Testis (tissue), 2 donors: ENCODE measurements at regions not wholly inside any gene's neighbourhood (a gene's known extent, or its start where the extent isn't known, plus 50 kb on each side); places are given as distances from the start of the nearest gene placed in this dataset.

Experiments used
- DNase-seq: peaks from one replicate; pipeline ENCODE4 v3.0.0-alpha.2; 2019
- H3K27ac ChIP-seq, 2 donors: fragments of 200-600 bp; sonication (generic); one replicate each; pipeline ENCODE4 v1.5.1; 2019
- H3K27me3 ChIP-seq: fragments of 200-600 bp; sonication (generic); one replicate; pipeline ENCODE4 v1.5.1; 2019
- H3K36me3 ChIP-seq: fragments of 200-600 bp; sonication (generic); one replicate; pipeline ENCODE4 v1.5.1; 2017; ENCODE audit warnings: low read depth; ENCODE audit errors: missing control alignments
- H3K4me1 ChIP-seq: fragments of 200-600 bp; sonication (generic); one replicate; pipeline ENCODE4 v1.5.1; 2019
- H3K4me3 ChIP-seq, 2 donors: fragments of 200-600 bp; sonication (generic); one replicate each; pipeline ENCODE4 v1.5.1; 2017 to 2019
- H3K9me3 ChIP-seq: fragments of 200-600 bp; sonication (generic); one replicate; pipeline ENCODE4 v1.5.1; 2017
- CTCF ChIP-seq, 3 experiments: fragments of 450-650 bp in 2 of 3; fragments of 200-600 bp in 1 of 3; sonication (generic) in 1 of 3; IDR thresholded peaks; one replicate each; pipeline ENCODE4 v1.5.1; 2016 to 2019; ENCODE audit warnings: antibody characterized with exemption in 3 of 3, mild to moderate bottlenecking in 2 of 3, moderate library complexity in 1 of 3
- POLR2A ChIP-seq: fragments of 450-650 bp; IDR thresholded peaks from one replicate; pipeline ENCODE4 v1.6.1; 2017; ENCODE audit warnings: antibody characterized with exemption, mild to moderate bottlenecking, moderate library complexity
- WGBS, 2 donors: methylation state at CpG; one replicate each; pipeline ENCODE4 v1.1.5; 2018; 5-methylcytosine and 5-hydroxymethylcytosine counted together
- intact Hi-C: fragments of 100-400 bp; cut with DNase I; formaldehyde crosslinking; loops from one replicate; pipeline ENCODE4 v1.15.1; 2023; ENCODE audit warnings: low total_unique reads

DNA sequence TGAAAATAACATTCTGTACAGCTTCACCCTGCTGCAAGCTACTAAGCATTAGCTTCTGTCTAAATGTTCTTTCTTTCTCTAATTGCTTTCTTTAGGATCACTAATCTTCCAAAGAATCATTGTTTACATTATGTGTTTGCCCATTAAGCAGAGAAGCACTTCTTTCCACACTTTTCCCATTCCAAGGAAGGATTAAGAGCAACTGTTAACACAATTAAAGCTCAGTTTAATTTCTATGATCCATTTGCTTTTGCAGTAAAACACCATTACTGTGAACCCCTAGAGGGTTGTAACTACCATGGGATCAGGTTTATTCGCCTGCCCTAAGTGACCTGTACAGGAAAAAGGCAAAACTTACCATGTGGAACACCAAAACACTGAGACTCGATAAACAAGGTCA is 125.8 kb upstream of the ZNF385D start:
- H3K27ac ChIP-seq: no peak overlapping the region
- H3K27me3 ChIP-seq: no peaks in the 10 kb centered on the region
- TF ChIP-seq POLR2A (no peak), CTCF (IDR thresholded peaks at IDR 0.05) (no peak)
- no peaks in the 10 kb centered on the region for H3K4me1 ChIP-seq
- intact Hi-C loops: no loop called here
- H3K36me3 ChIP-seq: no peaks in the 10 kb centered on the region
- 61 to 71% methylated on average over 2 of the region's 2 CpGs for WGBS, 2 donors
- no peak for DNase-seq
- H3K9me3 ChIP-seq: no peaks in the 10 kb centered on the region
- no peak overlapping the region for H3K4me3 ChIP-seq

DNA sequence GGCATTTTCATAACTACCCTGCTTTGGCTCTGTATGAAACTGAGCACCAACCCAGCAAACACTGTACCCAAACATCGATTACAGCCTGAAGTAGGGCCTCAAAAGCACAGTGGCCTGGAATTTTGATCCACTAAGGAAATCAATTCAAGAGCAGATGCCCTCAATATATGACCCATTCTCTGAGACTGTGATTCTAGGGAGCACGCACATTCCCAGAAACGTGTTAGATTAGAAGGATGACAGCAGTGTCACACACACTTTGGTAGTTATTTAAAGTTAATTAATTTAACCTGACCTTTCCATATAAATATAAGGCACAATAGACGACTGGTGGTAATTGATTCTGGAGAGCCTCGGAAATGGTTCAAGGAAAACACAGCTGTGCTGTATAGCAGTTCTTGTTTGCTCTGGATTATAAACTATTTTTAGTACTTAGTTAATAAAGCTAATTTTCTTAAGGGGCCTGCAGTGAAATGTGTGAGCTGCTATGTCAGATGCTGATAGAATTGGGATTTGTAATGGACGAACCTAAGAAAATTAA is 126.3 kb upstream of the ZNF385D start:
- Histone ChIP-seq H3K27ac (no peak overlapping the region), H3K27me3 (no peaks in the 10 kb centered on the region), H3K4me1 (no peaks in the 10 kb centered on the region), H3K36me3 (no peaks in the 10 kb centered on the region), H3K9me3 (no peaks in the 10 kb centered on the region), H3K4me3 (no peak overlapping the region)
- TF ChIP-seq POLR2A: no peak
- TF ChIP-seq CTCF (IDR thresholded peaks at IDR 0.05): no peak
- DNase-seq: no peak
- intact Hi-C loops: no loop called here
- WGBS, 2 donors: 83 to 87% methylated on average over 6 of the region's 6 CpGs

GRCh38 chr3:21879184-21879886 is 128.3 kb upstream of the ZNF385D start:
- 74 to 81% methylated on average over 7 of the region's 7 CpGs for WGBS, 2 donors
- DNase-seq: no peak
- no peaks in the 10 kb centered on the region for H3K36me3 ChIP-seq
- no peak overlapping the region for H3K4me3 ChIP-seq
- H3K27me3 ChIP-seq: no peaks in the 10 kb centered on the region
- TF ChIP-seq CTCF (IDR thresholded peaks at IDR 0.05): no peak
- TF ChIP-seq POLR2A: no peak
- intact Hi-C loops: no loop called here
- H3K4me1 ChIP-seq: no peaks in the 10 kb centered on the region
- H3K27ac ChIP-seq: no peak overlapping the region
- H3K9me3 ChIP-seq: no peaks in the 10 kb centered on the region

- no peak overlapping the region for H3K4me3 ChIP-seq
- no peak for TF ChIP-seq POLR2A
- TF ChIP-seq CTCF (IDR thresholded peaks at IDR 0.05): no peak
- DNase-seq: no peak
- no peaks in the 10 kb centered on the region for H3K36me3 ChIP-seq
- intact Hi-C loops: no loop called here
- H3K9me3 ChIP-seq: no peaks in the 10 kb centered on the region
- WGBS, 2 donors: 93 to 100% methylated on average over 2 of the region's 2 CpGs
- H3K27me3 ChIP-seq: no peaks in the 10 kb centered on the region
- no peaks in the 10 kb centered on the region for H3K4me1 ChIP-seq
- H3K27ac ChIP-seq: no peak overlapping the region
These were observed 137.6 kb upstream of the ZNF385D start for GRCh38 chr3:21888656-21889055.

GRCh38 chr3:21889166-21889565 is 138.2 kb upstream of the ZNF385D start:
- intact Hi-C loops: no loop called here
- TF ChIP-seq POLR2A (no peak), CTCF (IDR thresholded peaks at IDR 0.05) (no peak)
- Histone ChIP-seq H3K27ac (no peak overlapping the region), H3K27me3 (no peaks in the 10 kb centered on the region), H3K4me3 (no peak overlapping the region), H3K9me3 (no peaks in the 10 kb centered on the region), H3K36me3 (no peaks in the 10 kb centered on the region), H3K4me1 (no peaks in the 10 kb centered on the region)
- no peak for DNase-seq
- 76 to 89% methylated on average over 2 of the region's 2 CpGs for WGBS, 2 donors
